Superior temporal gyrus (tissue), 1 donor: ENCODE measurements at regions not wholly inside any gene's neighbourhood (a gene's known extent, or its start where the extent isn't known, plus 50 kb on each side); places are given as distances from the start of the nearest gene placed in this dataset.
A peak's percentile ranks its signal among the peaks of the same experiment; 100 is the strongest.

Source experiments
- DNase-seq: peaks from one replicate; pipeline ENCODE4 v3.0.0-alpha.2; 2016; ENCODE audit errors: extremely low spot score

DNA sequence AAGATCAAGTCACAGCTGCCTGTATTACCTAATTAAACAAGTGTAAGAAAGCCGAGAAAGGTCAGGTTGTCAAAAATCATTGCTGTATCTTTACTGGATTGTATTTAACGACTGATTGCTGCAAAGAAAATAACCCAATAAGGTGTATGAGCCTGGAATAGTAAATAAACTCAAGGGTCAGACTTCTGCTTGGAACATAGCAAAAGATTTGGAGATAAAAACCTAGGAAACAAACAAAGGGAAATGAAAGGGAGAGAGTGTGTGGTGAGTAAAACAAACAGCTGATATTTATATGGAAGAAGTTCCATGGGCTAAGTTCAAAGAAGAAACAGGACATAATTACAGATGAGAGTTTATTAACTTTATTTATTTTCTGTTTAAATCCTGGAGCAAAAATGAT lies 354.0 kb downstream of the TLR4 start:
- DNase-seq, result no peak

DNA sequence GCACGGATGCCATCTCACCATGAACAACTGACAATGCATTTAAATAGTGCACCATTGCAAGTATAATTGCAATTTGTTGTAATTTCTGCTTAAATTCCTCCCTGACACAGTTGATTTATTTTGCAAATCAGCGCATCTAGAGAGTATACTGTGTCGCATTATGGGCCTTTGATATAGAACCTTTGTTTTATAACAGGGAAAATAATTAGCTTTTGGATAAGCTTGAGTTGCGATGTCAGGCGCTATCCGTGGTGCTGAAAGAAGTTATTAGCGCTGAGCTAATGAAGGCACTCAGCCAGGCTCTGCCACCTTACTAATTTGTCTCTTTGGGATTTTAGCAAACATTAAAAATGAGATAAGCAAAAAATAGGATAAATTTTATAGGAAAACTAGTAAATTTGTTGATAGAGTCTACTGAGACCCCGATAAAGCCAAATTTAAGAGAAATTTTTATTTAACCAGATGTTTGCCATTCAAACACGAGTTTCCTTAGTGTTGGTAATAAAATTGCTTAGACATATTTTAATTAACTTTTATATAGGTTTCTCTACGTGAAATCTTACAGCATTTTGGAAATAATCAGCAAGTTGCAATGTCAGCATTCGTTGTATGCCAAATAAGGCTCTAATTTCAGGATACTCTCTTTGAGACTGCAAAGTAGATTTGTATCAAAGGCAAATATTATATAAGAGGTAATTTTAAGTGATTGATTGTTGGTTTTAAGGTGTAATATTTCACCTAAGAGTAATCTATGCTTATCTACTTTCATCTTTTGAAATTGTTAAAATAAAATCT lies 355.5 kb downstream of the TLR4 start:
- DNase-seq, result peak; percentile 38

DNA sequence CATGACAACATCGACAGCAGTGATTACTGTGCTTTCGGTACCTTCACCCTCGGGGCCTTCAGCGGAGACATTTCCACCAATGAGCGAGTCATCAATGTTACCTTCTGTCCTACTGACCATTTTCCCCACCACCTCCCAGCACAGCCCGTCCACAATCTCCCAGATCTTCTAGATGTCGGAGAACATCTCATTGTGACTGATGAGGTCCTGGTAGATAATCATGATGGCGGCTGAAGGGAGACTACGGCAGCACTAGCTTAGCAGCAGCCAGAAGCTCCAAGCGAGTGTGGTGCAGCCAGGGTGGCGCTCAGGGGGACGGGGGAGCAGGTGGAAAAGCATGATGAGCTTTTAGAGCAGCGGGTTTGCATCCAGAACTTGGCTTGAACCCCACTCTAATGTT lies 379.0 kb downstream of the TLR4 start:
- no peak for DNase-seq

DNA sequence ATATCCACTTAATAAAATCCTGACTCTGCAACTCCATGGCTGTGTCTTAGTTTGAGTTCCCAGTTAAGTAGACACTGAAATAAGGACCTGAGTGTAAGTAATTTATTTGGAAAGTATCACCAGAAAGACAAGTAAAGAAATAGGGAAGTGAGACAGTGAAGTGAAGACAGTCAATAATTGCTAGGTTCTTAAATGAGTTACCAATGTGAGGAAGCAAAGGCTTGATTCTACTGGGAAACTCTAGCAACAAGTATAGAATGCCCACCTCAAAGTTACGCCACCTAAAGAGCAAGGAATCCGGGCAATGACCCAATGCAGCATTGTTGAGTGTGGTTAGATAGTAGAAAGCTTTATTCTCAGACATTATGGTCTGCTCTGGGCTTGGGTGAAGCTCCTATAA lies 383.9 kb downstream of the TLR4 start:
- DNase-seq, result no peak

DNA sequence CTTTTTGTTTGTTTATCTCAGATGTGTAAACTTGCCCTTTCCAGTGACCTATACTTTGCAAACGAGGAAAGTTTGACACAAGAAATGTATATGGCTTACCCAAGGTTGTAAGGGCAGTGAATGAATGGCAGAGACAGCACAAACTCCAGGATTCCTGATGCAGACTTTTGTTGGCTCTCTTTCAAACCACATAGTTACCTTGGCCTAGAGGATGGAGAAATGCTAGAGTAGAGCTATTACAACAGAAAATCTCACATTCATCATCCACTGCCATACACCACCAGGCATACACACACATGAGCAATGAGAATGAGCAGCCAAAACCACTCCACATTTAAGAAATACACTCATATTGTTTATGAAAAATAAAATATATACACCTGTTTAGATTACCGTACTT lies 387.0 kb downstream of the TLR4 start:
- DNase-seq, result no peak

DNA sequence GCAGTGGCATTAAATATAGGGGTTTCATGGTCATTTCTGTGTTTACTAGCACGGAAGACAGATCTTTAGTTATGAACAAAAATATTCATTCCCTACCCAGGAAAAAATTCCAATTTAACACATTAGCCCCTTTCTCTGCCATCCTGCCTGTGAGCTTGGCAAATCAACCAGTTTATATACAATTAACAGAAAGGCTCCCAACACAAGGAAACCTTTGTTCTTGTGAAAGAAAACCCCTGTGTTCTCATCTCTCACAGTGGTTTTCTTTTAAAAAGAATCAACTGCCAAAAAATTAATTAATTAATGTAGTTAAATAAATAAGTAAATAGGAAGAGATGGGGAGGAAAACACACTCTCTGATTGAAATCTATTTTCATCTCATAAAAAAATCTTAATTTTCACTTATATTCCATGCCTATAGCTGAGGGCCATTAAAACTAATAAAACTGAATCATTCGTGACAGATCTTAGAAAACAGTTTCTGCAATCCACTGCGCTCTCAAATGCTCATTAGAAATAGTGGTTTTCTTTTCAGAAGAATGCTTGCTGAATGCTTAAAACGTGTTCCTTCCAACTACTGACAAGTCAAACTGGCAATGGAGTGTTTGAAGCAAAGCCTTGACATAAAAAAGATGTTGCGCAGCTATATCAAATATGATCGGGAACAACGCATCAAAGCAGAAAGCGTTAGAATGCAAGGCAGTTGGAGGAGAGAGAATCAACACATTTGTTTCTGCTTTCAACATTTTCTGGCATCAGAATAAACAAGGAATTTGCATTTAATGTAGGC lies 387.7 kb downstream of the TLR4 start:
- DNase-seq, result peak; percentile 93

DNA sequence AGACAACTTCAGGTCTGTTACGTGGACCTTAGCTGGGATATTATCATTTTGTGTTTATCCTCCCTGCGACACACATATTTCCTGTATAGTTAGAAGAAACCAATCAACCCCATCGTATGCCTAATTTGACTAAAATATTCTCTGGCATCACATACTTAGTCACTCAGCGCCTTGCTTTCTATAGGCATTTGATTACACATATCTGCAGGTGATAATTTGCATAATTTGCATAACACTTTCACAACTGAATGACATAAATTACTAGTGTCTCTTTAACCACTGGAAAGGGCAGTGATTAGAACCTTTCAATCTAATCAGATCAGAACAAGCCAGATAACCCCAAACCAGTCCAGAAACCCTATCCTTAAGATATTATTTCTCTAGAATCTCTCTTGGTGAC lies 390.2 kb downstream of the TLR4 start:
- DNase-seq, result no peak

DNA sequence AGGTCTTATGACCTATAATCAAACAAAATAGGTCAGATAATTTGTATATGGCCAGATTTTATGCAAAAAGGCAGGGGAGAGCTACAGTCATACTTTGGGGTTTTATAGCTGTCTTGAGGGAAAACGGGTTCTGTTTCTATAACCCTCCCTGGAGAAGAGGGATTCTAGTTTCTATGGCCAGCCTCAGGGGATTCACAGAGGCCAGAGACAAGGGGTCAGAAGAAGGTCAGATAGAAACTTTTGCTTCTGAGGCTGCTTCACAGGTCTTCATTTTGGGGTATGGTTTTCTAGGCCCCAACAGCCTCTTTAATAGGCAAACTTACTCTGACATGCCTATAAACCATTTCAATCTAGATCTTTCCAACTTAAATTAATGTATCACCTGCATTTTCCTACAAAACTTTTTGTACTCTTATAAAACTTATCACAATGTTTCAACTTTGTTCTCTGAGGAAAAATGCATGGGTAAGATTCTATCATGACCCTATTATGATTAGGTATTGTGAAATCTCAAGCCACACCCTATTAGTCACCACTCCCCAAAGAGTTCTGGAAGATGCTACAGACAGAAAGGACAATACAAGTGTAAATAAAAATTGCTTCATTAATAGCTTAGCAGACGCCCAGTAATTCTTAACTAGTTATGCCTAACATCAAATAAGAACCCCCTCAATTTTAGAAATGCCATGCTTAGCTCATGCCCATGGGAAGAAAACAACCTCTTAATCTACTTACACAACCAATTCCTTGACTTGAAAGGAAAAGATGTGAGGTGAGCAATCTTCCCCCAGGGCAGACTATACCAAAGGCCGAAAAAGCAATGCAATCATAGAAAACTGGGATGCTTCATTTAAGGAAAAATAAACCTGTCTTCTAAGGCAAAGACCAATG lies 396.6 kb downstream of the TLR4 start:
- no peak for DNase-seq

DNA sequence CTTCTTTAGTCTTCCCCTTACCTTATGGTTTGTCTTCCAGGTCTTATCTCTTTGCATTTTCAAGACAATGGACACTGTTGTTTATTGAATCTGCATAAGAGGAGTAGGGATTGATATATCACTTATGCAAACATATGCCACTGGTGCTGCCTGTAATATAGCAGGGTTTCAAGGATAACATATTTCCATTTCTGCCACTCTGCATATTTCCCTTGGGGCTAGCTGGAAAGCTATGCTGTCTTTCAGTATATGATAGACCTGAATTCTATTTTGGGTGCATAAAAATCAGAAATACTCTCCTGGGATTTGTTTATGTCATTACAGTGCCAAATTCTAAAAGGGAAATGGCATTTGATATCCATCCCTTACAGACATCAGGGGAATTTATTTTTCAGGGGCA lies 400.2 kb downstream of the TLR4 start:
- no peak for DNase-seq

DNA sequence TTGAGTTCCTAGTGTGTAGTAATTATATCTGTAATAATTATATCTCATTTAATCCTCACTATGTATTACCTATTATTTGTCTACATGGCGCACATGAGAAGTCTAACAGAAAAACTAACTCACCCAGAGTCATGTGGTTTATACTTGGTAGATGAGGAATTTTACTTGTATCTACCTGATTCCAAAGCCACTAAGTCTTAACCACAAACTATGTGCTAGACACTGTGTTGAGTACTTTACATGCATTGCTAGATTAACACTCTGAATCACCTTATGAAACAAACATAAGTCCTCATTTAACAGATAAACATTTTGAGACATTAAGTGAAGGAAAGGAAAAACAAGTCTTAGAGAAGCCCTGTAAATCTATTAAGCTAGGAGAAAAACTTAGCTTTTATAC lies 404.8 kb downstream of the TLR4 start:
- no peak for DNase-seq

DNA sequence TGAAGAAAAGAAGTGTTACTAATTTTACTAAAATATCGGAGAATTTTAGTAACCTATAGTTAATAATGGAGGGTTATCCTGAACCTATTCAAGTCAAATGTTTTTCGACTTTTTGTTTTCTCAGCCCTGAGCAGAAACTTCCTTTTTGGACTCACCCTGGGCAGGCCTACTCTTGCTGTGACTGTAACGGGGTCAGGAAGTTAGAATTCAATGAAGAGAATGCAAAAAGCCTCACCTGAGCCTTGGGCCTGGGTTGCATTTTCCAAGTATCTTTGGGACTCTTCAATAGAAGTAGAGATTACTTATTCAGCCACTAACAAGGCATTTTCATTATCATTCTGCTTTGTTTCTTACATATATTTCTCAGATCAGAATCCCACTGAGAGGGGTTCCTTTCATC lies 405.3 kb downstream of the TLR4 start:
- no peak for DNase-seq

DNA sequence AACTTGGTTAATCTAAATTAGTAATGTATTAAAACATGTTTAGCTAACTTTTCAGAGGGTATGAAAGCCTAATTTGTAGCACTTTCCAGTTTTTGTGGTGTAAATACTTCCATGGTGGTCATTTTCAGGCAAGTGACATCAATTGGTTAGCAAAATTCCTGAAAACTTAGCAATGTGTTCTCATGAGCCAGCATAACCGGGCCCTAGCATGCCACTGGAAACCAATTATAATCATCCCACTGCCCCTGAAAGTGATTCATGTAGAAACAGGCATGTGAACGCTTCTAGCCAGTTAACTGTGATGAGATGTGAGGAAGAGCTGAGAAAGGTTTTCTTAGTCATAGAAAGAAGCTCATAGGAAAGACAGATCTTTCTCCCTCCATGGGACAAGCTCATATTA lies 417.2 kb downstream of the TLR4 start:
- DNase-seq, result no peak

DNA sequence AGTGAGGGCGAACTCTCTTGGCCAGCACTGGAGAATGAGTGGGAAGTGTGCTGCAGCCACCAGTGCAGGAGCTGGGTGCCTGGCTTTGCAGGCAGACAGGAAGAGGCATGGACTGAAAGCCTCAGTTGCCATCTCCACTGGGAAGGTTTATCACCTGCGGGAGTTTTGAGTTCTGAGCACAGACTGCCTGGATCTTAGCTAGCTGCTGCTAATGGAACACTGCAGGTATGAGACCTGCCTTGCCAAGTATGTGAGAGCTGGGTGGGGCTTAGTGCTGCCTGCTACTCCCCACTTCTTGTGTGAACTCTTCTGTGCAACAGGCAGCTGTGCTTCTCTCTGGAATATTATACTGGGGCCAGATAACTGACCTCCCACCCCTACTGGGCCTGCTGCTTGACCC lies 424.1 kb downstream of the TLR4 start:
- DNase-seq, result no peak

DNA sequence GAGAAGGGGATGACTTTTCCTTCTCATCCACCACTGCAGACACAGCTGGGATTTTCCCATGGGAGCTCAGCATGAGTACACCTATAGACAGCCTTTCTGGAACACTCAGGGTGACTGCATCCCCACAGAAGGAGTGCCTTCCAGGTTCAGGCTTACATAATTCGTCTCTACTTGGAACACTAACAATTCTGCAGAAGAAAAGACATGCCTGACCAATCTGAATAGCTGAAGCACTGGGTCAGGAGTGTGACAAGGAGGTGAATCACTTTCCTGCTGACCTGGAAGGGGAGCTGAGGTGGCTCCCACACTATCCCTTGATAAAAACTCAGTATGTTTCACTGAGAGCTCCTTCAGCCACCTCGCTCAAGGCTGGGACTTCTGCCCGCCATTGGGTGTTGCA lies 425.3 kb downstream of the TLR4 start:
- DNase-seq, result no peak

DNA sequence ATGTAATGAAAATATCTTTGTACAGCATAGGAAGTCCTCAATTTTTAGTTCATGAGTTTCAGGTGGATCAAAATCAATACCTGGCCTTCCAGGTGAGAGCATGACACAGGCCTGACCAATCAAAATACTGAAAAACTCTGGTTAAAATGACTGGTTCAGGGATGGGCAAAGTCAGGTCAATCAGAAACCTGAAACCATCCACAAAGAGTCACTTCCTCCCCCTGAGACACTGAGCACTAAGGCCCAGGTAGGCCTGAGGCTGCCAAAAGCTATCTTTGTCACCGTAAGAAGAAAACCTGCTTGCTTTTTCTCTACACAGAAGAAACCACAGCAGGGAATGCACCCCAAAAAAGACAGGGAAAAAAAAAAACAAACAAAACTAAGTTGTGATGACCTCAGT lies 444.8 kb downstream of the TLR4 start:
- DNase-seq, result no peak

DNA sequence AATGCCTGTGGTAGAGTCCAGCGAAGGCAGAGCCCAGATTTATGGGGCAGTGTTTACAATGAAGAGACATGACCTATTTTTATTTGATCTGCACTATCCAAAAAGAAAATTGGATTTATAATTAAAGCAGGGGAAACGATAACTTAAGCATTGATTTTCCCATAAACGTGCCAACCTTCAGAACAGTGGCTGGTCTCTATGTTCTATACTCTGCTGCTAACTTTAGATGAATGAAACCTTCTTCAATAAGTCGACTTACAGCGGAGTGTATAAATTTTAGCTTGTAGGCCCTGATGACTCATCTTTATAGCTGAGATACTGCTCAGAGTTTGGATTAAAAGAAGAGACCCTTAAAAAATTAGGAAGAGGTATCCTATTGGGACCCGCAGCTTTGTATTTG lies 452.6 kb downstream of the TLR4 start:
- DNase-seq, result no peak

DNA sequence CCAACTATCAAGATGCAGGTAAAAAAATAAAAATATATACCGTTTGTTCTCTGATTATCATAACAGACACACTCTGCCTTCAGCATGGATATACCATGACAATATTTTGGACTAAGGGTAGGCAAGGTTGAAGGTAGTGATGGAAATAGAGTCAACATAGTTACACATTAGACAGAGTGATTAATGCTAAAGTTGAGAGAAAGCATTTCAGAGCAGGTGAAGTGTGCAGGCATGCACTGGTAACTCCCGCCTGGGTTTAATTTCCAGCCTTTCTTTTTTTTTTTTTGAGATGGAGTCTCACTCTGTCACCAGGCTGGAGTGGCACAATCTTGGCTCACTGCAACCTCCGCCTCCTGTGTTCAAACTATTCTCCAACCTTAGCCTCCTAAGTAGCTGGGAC lies 458.5 kb downstream of the TLR4 start:
- no peak for DNase-seq

DNA sequence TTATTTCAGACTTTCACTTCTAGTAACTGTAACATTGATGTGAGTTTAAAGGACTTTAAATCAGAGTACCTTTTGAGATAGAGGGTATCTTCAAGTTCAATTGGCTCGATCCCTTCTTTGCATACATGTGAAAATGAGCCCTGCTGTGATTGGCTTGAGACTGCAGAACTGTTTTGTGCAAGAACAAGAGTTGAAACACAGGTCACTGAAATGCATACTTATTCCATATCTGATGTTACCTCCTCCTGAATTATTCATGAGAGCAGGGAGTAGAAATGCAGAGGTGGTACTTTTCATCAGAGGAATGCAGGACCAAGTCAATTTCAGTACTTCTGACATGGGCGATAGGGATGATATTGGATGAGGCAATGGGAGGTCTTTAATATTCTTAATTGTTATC lies 459.5 kb downstream of the TLR4 start:
- DNase-seq, result no peak

DNA sequence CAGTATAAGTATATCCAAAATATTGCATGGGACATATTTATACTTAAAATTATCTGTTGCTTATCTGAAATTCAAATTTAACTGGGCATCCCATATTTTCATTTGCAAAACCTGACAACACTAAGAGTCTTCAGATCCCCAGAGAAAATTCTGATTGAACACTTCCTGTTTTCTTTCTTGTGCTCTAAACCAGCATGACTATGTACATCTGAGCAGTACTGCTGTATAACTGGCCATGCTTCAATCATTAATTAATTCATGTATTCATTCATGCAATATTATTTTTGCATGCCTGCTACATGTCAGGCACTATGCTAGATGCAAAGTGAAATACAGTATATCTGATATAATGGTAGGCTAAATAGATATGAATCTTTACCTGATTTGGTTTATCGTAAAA lies 461.2 kb downstream of the TLR4 start:
- DNase-seq, result no peak

DNA sequence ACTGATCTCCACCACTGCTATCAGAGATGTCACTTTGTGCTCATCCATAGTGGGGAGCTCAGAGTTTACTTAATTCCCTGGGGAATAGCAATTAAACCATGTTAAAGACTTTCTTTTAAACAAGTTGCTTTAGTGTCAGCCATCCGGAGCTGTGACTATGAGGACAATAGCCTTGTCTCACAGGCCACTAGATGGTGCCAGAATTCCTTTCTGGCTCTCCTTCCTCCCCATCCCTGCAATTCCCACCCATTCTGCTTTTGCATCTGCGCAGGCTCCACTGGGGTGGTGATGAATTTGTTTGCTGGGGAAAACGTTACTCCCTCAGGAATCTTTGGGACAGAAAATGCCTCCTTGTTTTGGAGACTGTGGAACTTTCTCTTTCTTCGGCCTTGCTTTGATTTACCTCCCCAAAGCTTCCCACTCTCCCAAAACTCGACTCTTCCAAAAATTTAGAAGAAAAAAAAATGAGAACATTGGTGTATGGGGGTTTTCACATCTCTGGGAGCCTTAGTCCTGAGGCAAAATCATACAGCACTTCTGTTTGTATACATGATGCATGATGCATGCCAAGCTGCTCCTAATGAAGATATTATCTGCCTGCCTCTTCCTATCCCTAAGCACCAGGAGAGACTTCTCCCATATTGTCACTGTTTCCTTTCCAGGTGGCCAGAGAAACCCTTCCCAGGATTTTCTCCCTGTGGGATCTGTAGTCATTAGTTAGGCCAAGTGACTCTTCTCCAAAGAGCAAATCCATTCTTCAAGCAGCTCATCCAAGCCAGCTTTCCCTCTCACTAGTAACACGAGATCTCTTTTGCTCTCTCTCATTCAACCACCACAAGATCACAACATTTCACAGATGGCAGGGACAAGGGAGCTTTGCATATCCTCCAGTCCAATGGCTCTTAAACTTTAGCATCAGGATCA lies 466.1 kb downstream of the TLR4 start:
- DNase-seq, result peak; percentile 94

DNA sequence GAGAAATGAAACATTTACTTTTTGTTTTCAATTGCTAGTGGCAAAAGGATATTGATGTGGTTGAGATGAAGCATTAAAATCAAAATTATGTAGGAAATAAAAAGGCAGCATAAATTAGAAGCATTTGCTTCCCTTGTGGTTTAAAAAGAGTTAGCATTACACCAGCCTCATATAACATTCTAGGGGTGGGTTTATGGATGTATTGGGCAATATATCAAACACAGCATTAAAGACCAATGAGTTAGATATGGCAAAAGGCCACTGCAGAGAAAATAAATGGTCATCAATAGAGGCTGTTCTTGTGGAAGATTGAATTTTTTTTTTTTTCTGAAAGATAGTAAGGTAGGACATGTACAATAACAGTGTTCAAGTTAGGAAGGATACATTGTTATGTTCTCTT lies 473.0 kb downstream of the TLR4 start:
- DNase-seq, result no peak
